Mammary epithelial cell (primary cell): ENCODE measurements at regions not wholly inside any gene's neighbourhood (a gene's known extent, or its start where the extent isn't known, plus 50 kb on each side); places are given as distances from the start of the nearest gene placed in this dataset.
"Not testable (repeated sequence)": the region's sequence is repeated elsewhere in the genome, so short reads cannot be mapped to it uniquely, and the experiment has no call there.

ENCODE experiments used
- CTCF ChIP-seq, 2 donors: IDR thresholded peaks in 1 of 2; conservative IDR thresholded peaks in 1 of 2; 2 replicates each; pipeline ENCODE4 v1.5.1; 2011 to 2012; ENCODE audit warnings: inconsistent platforms in 2 of 2, low read length in 2 of 2, mild to moderate bottlenecking in 2 of 2, control low read depth in 1 of 2, low read depth in 1 of 2; ENCODE audit not compliant: insufficient read depth in 1 of 2; ENCODE audit errors: extremely low read depth in 1 of 2
- EZH2 ChIP-seq: IDR thresholded peaks from 2 replicates; pipeline ENCODE4 v1.6.1; 2012; ENCODE audit warnings: low read length, inconsistent platforms, borderline replicate concordance

GRCh38 chr5:147139759-147140158 is 95.1 kb upstream of the STK32A start:
- not testable (repeated sequence) for TF ChIP-seq CTCF (conservative IDR thresholded peaks at IDR 0.05 in 1 of 2, IDR thresholded peaks at IDR 0.05 in 1 of 2; ENCODE audit: extremely low read depth in 1 of 2, insufficient read depth in 1 of 2, low read depth in 1 of 2, low read length in 2 of 2); EZH2
